ENCODE measurements at regions not wholly inside any gene's neighbourhood (a gene's known extent, or its start where the extent isn't known, plus 50 kb on each side); places are given as distances from the start of the nearest gene placed in this dataset.
A peak's percentile ranks its signal among the peaks of the same experiment; 100 is the strongest.

- ChIA-PET CTCF (no interaction called here), POLR2A (ENCODE audit: unreplicated experiment) (no interaction called here)
- Histone ChIP-seq H3K9me2 (ENCODE audit: insufficient read depth) (no peaks in the 10 kb centered on the region), H3K27me3 (ENCODE audit: insufficient read depth, low read depth) (no peaks in the 10 kb centered on the region), H3K36me3 (ENCODE audit: low read depth) (no peaks in the 10 kb centered on the region), H3K9me3 (ENCODE audit: insufficient read depth, low read depth) (no peaks in the 10 kb centered on the region), H3K4me1 (replicated peaks; ENCODE audit: insufficient read depth) (no peaks in the 10 kb centered on the region), H3K4me2 (no peak overlapping the region), H4K20me1 (ENCODE audit: insufficient read depth) (no peaks in the 10 kb centered on the region), H2AFZ (no peak overlapping the region), H3K79me2 (ENCODE audit: low read depth) (no peaks in the 10 kb centered on the region), H3F3A (ENCODE audit: insufficient read depth, low read depth) (no peaks in the 10 kb centered on the region), H3K4me3 (no peak overlapping the region), H3K27ac (no peak overlapping the region)
- TF ChIP-seq CTCF (conservative IDR thresholded peaks at IDR 0.05) (no peak), EZH2 (IDR thresholded peaks at IDR 0.05; ENCODE audit: low read depth) (no peak)
- intact Hi-C loops (cut with micrococcal nuclease; ENCODE audit: unreplicated experiment): loop anchor here (10.0 kb wide), 1 partner anchor 286 kb away; no protein-coding TSS in a partner anchor
- no peak for DNase-seq
- no TSS peak for BruUV-seq (replicated peaks)
Measured at GRCh38 chr14:34220378-34220706, 241.7 kb downstream of the SPTSSA start.

GRCh38 chr14:34219661-34220377 is 242.2 kb downstream of the SPTSSA start:
- Histone ChIP-seq H3F3A (ENCODE audit: insufficient read depth, low read depth) (no peaks in the 10 kb centered on the region), H3K4me3 (no peak overlapping the region), H3K27me3 (ENCODE audit: insufficient read depth, low read depth) (no peaks in the 10 kb centered on the region), H3K4me1 (replicated peaks; ENCODE audit: insufficient read depth) (no peaks in the 10 kb centered on the region), H3K9me2 (ENCODE audit: insufficient read depth) (no peaks in the 10 kb centered on the region), H2AFZ (no peak overlapping the region), H3K4me2 (no peak overlapping the region), H3K79me2 (ENCODE audit: low read depth) (no peaks in the 10 kb centered on the region), H3K36me3 (ENCODE audit: low read depth) (no peaks in the 10 kb centered on the region), H3K27ac (no peak overlapping the region), H4K20me1 (ENCODE audit: insufficient read depth) (no peaks in the 10 kb centered on the region), H3K9me3 (ENCODE audit: insufficient read depth, low read depth) (no peaks in the 10 kb centered on the region)
- BruUV-seq (replicated peaks): no TSS peak
- ChIA-PET POLR2A (ENCODE audit: unreplicated experiment) (no interaction called here), CTCF (interaction anchor here (0.6 kb wide), 2 partner anchors 80 to 275 kb away, joined by 3 to 5 read pairs; no protein-coding TSS in a partner anchor)
- intact Hi-C loops (cut with micrococcal nuclease; ENCODE audit: unreplicated experiment): loop anchor here (10.0 kb wide), 1 partner anchor 285 kb away; no protein-coding TSS in a partner anchor
- no peak for TF ChIP-seq CTCF (conservative IDR thresholded peaks at IDR 0.05)
- peak in 1 of 2 experiments; percentile 47 for DNase-seq

GRCh38 chr14:34218881-34219280 is 243.2 kb downstream of the SPTSSA start:
- no peaks in the 10 kb centered on the region for H3K4me1 ChIP-seq (replicated peaks; ENCODE audit: insufficient read depth)
- intact Hi-C loops (cut with micrococcal nuclease; ENCODE audit: unreplicated experiment): no loop called here
- no peaks in the 10 kb centered on the region for H3K79me2 ChIP-seq (ENCODE audit: low read depth)
- BruUV-seq (replicated peaks): no TSS peak
- DNase-seq: no peak
- no peaks in the 10 kb centered on the region for H4K20me1 ChIP-seq (ENCODE audit: insufficient read depth)
- H3K27me3 ChIP-seq (ENCODE audit: insufficient read depth, low read depth): no peaks in the 10 kb centered on the region
- H2AFZ ChIP-seq: no peak overlapping the region
- no peak overlapping the region for H3K27ac ChIP-seq
- no peak overlapping the region for H3K4me2 ChIP-seq
- no peak overlapping the region for H3K4me3 ChIP-seq
- POLR2A ChIA-PET (ENCODE audit: unreplicated experiment): no interaction called here
- CTCF ChIA-PET: no interaction called here
- TF ChIP-seq CTCF (conservative IDR thresholded peaks at IDR 0.05) (no peak), EZH2 (IDR thresholded peaks at IDR 0.05; ENCODE audit: low read depth) (no peak)
- H3K9me3 ChIP-seq (ENCODE audit: insufficient read depth, low read depth): no peaks in the 10 kb centered on the region
- no peaks in the 10 kb centered on the region for H3K36me3 ChIP-seq (ENCODE audit: low read depth)
- no peaks in the 10 kb centered on the region for H3F3A ChIP-seq (ENCODE audit: insufficient read depth, low read depth)
- H3K9me2 ChIP-seq (ENCODE audit: insufficient read depth): no peaks in the 10 kb centered on the region
